ENCODE measurements at regions not wholly inside any gene's neighbourhood (a gene's known extent, or its start where the extent isn't known, plus 50 kb on each side); places are given as distances from the start of the nearest gene placed in this dataset.

DNA sequence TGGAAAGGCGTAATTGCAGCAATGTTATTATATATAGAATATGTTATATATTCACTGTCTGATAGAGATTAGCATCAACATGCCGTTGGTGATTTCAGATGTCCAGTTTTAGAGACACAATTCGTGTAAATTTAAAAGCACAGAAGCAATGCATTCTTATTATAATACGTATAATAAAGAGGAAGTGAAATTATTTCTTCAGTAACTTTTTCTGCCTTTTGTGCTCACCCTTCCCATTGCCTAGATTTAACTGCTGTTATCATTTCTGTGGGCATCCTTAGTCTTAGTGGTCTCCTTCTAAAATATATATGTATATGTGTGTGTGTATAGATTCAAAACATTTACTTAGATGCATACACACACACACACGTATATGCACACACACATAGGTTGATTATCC, 592.5 kb upstream of the GOLIM4 start:
- TF ChIP-seq, protein P1, sequence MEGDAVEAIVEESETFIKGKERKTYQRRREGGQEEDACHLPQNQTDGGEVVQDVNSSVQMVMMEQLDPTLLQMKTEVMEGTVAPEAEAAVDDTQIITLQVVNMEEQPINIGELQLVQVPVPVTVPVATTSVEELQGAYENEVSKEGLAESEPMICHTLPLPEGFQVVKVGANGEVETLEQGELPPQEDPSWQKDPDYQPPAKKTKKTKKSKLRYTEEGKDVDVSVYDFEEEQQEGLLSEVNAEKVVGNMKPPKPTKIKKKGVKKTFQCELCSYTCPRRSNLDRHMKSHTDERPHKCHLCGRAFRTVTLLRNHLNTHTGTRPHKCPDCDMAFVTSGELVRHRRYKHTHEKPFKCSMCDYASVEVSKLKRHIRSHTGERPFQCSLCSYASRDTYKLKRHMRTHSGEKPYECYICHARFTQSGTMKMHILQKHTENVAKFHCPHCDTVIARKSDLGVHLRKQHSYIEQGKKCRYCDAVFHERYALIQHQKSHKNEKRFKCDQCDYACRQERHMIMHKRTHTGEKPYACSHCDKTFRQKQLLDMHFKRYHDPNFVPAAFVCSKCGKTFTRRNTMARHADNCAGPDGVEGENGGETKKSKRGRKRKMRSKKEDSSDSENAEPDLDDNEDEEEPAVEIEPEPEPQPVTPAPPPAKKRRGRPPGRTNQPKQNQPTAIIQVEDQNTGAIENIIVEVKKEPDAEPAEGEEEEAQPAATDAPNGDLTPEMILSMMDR (IDR thresholded peaks at IDR 0.05): no peak
- TF ChIP-seq POLR2A (IDR thresholded peaks at IDR 0.05): no peak

Data from adrenal gland (tissue), 5 donors.